BLaER1 treated with 17β-estradiol and CSF1 and Interleukin-3, amounts not matched to agents 10 nM and 100 nM (cell line): ENCODE measurements at regions not wholly inside any gene's neighbourhood (a gene's known extent, or its start where the extent isn't known, plus 50 kb on each side); places are given as distances from the start of the nearest gene placed in this dataset.

ENCODE experiments used
- H3K27ac ChIP-seq, 11 experiments: shearing (Covaris generic); formaldehyde crosslinking; 2 replicates each; pipeline ENCODE4 v1.8.1; 2022
- H3K27me3 ChIP-seq, 11 experiments: shearing (Covaris generic); formaldehyde crosslinking; 2 replicates each; pipeline ENCODE4 v1.8.1; 2022
- H3K36me3 ChIP-seq, 11 experiments: shearing (Covaris generic); formaldehyde crosslinking; 2 replicates each; pipeline ENCODE4 v1.8.1; 2022
- H3K4me1 ChIP-seq, 10 experiments: shearing (Covaris generic); formaldehyde crosslinking; 2 replicates each; pipeline ENCODE4 v1.8.1; 2022
- H3K4me2 ChIP-seq, 11 experiments: shearing (Covaris generic); formaldehyde crosslinking; 2 replicates each; pipeline ENCODE4 v1.8.1; 2022
- H3K4me3 ChIP-seq, 10 experiments: shearing (Covaris generic); formaldehyde crosslinking; 2 replicates each; pipeline ENCODE4 v1.8.1; 2022
- H3K9ac ChIP-seq, 11 experiments: shearing (Covaris generic); formaldehyde crosslinking; 2 replicates each; pipeline ENCODE4 v1.8.1; 2022
- H3K9me3 ChIP-seq, 11 experiments: shearing (Covaris generic); formaldehyde crosslinking; replicated peaks in 1 of 11; 2 replicates each; pipeline ENCODE4 v1.8.1; 2022
- H4K20me1 ChIP-seq, 11 experiments: shearing (Covaris generic); formaldehyde crosslinking; 2 replicates each; pipeline ENCODE4 v1.8.1; 2022
- Cebpa-rat ChIP-seq, 11 experiments: shearing (Covaris generic); IDR thresholded peaks; 2 replicates each; pipeline ENCODE4 v1.8.1; 2022

GRCh38 chr3:157624801-157625200, 121.6 kb upstream of the VEPH1 start:
- Histone ChIP-seq H3K4me3 (no peak overlapping the region), H3K36me3 (no peaks in the 10 kb centered on the region), H3K4me1 (no peaks in the 10 kb centered on the region), H3K4me2 (no peak overlapping the region), H3K9me3 (no peaks in the 10 kb centered on the region), H3K9ac (no peak overlapping the region), H4K20me1 (no peaks in the 10 kb centered on the region), H3K27me3 (peaks cover 0 to 5% (median 0%) of the 10 kb centered on the region in 11 experiments; a peak in 1 of 22 replicates), H3K27ac (no peak overlapping the region)
- no peak for TF ChIP-seq Cebpa-rat (IDR thresholded peaks at IDR 0.05)

- Histone ChIP-seq H3K36me3 (no peaks in the 10 kb centered on the region), H3K9me3 (no peaks in the 10 kb centered on the region), H3K9ac (no peak overlapping the region), H3K4me1 (peaks cover 0 to 6% (median 2%) of the 10 kb centered on the region in 10 experiments; a peak in 7 of 20 replicates), H3K4me3 (no peak overlapping the region), H4K20me1 (0 out of 22 replicates have a peak, but pooled peaks cover 0 to 5% (median 0%) of the 10 kb centered on the region in 11 experiments), H3K27ac (no peak overlapping the region), H3K4me2 (no peak overlapping the region), H3K27me3 (peaks cover 0 to 10% (median 0%) of the 10 kb centered on the region in 11 experiments; a peak in 4 of 22 replicates)
- TF ChIP-seq Cebpa-rat (IDR thresholded peaks at IDR 0.05): no peak
Observed at GRCh38 chr3:157618886-157619285, 115.7 kb upstream of the VEPH1 start.

GRCh38 chr3:157618075-157618760, 115.0 kb upstream of the VEPH1 start:
- H3K4me2 ChIP-seq: peak overlapping the region in 3 of 11 experiments; percentile 30 to 54 (median 52); a peak in 4 of 22 replicates
- H3K4me1 ChIP-seq: peaks cover 0 to 6% (median 2%) of the 10 kb centered on the region in 10 experiments; a peak in 7 of 20 replicates
- H3K27me3 ChIP-seq: peaks cover 0 to 10% (median 0%) of the 10 kb centered on the region in 11 experiments; a peak in 4 of 22 replicates
- 0 out of 22 replicates have a peak, but pooled peaks cover 0 to 5% (median 0%) of the 10 kb centered on the region in 11 experiments for H4K20me1 ChIP-seq
- no peak overlapping the region for H3K27ac ChIP-seq
- no peak overlapping the region for H3K9ac ChIP-seq
- no peaks in the 10 kb centered on the region for H3K36me3 ChIP-seq
- TF ChIP-seq Cebpa-rat (IDR thresholded peaks at IDR 0.05): no peak
- no peak overlapping the region for H3K4me3 ChIP-seq
- H3K9me3 ChIP-seq: no peaks in the 10 kb centered on the region

GRCh38 chr3:157614896-157615295, 111.7 kb upstream of the VEPH1 start:
- TF ChIP-seq Cebpa-rat (IDR thresholded peaks at IDR 0.05): no peak
- H4K20me1 ChIP-seq: 0 out of 22 replicates have a peak, but pooled peaks cover 0 to 5% (median 0%) of the 10 kb centered on the region in 11 experiments
- H3K4me3 ChIP-seq: no peak overlapping the region
- H3K36me3 ChIP-seq: no peaks in the 10 kb centered on the region
- H3K4me1 ChIP-seq: peaks cover 15 to 23% (median 20%) of the 10 kb centered on the region in 10 experiments
- H3K9me3 ChIP-seq: peaks cover 0 to 12% (median 0%) of the 10 kb centered on the region in 11 experiments; a peak in 3 of 22 replicates
- peaks cover 0 to 6% (median 0%) of the 10 kb centered on the region in 11 experiments; a peak in 4 of 22 replicates for H3K27me3 ChIP-seq
- no peak overlapping the region for H3K4me2 ChIP-seq
- H3K27ac ChIP-seq: no peak overlapping the region
- no peak overlapping the region for H3K9ac ChIP-seq

- TF ChIP-seq Cebpa-rat (IDR thresholded peaks at IDR 0.05): no peak
Observed at GRCh38 chr3:157611536-157612076, 108.4 kb upstream of the VEPH1 start.

GRCh38 chr3:157610876-157611535, 107.8 kb upstream of the VEPH1 start:
- Histone ChIP-seq H3K4me2 (peak overlapping the region; percentile 28 to 73 (median 60)), H3K9ac (no peak overlapping the region), H3K4me1 (peaks cover 28 to 43% (median 38%) of the 10 kb centered on the region in 10 experiments), H3K27me3 (peaks cover 0 to 4% (median 0%) of the 10 kb centered on the region in 11 experiments; a peak in 1 of 22 replicates), H3K36me3 (no peaks in the 10 kb centered on the region), H4K20me1 (no peaks in the 10 kb centered on the region), H3K27ac (peak overlapping the region in 8 of 11 experiments; percentile 11 to 59 (median 48); a peak in 12 of 22 replicates), H3K9me3 (peaks cover 0 to 12% (median 0%) of the 10 kb centered on the region in 11 experiments; a peak in 3 of 22 replicates), H3K4me3 (no peak overlapping the region; a peak in 1 of 20 replicates)
- TF ChIP-seq Cebpa-rat (IDR thresholded peaks at IDR 0.05): no peak

More at GRCh38 chr3:157611536-157612076, 108.4 kb upstream of the VEPH1 start:
- Histone ChIP-seq H3K27me3 (peaks cover 0 to 4% (median 0%) of the 10 kb centered on the region in 11 experiments; a peak in 3 of 22 replicates), H3K9me3 (peaks cover 0 to 12% (median 0%) of the 10 kb centered on the region in 11 experiments; a peak in 3 of 22 replicates), H3K9ac (no peak overlapping the region), H3K4me2 (peak overlapping the region; percentile 28 to 73 (median 60)), H3K27ac (peak overlapping the region in 7 of 11 experiments; percentile 11 to 59 (median 51); a peak in 6 of 22 replicates), H3K4me1 (peaks cover 28 to 40% (median 37%) of the 10 kb centered on the region in 10 experiments), H4K20me1 (0 out of 22 replicates have a peak, but pooled peaks cover 0 to 4% (median 0%) of the 10 kb centered on the region in 11 experiments), H3K36me3 (no peaks in the 10 kb centered on the region), H3K4me3 (no peak overlapping the region)

- H3K36me3 ChIP-seq: no peaks in the 10 kb centered on the region
- no peak for TF ChIP-seq Cebpa-rat (IDR thresholded peaks at IDR 0.05)
- H3K27me3 ChIP-seq: no peaks in the 10 kb centered on the region
- no peaks in the 10 kb centered on the region for H4K20me1 ChIP-seq
- H3K9ac ChIP-seq: no peak overlapping the region
- peak overlapping the region; percentile 24 to 71 (median 61) for H3K4me2 ChIP-seq
- H3K9me3 ChIP-seq: peaks cover 0 to 12% (median 0%) of the 10 kb centered on the region in 11 experiments; a peak in 3 of 22 replicates
- peaks cover 28 to 43% (median 38%) of the 10 kb centered on the region in 10 experiments for H3K4me1 ChIP-seq
- no peak overlapping the region for H3K27ac ChIP-seq
- no peak overlapping the region for H3K4me3 ChIP-seq
Observed at GRCh38 chr3:157607826-157608405, 104.7 kb upstream of the VEPH1 start.

- H3K4me2 ChIP-seq: peak overlapping the region in 5 of 11 experiments; percentile 3 to 71 (median 63); a peak in 7 of 22 replicates
- no peak for TF ChIP-seq Cebpa-rat (IDR thresholded peaks at IDR 0.05)
Observed at GRCh38 chr3:157606852-157607197, 103.6 kb upstream of the VEPH1 start.

More at GRCh38 chr3:157606852-157607197, 103.6 kb upstream of the VEPH1 start:
- Histone ChIP-seq H3K4me1 (peaks cover 27 to 41% (median 38%) of the 10 kb centered on the region in 10 experiments), H3K9ac (no peak overlapping the region), H3K27ac (no peak overlapping the region), H3K36me3 (no peaks in the 10 kb centered on the region), H4K20me1 (no peaks in the 10 kb centered on the region), H3K4me3 (no peak overlapping the region), H3K9me3 (peaks cover 0 to 12% (median 0%) of the 10 kb centered on the region in 11 experiments; a peak in 3 of 22 replicates), H3K27me3 (no peaks in the 10 kb centered on the region)
